IPS-20b (cell line): ENCODE measurements at regions not wholly inside any gene's neighbourhood (a gene's known extent, or its start where the extent isn't known, plus 50 kb on each side); places are given as distances from the start of the nearest gene placed in this dataset.

Experiments used
- H3K27ac ChIP-seq: one replicate; pipeline ENCODE4 v1.5.1; 2013; ENCODE audit warnings: low read length
- H3K27me3 ChIP-seq: 2 replicates; pipeline ENCODE4 v1.6.1; 2013; ENCODE audit warnings: mild to moderate bottlenecking, low read length, inconsistent platforms; ENCODE audit not compliant: insufficient read depth
- H3K36me3 ChIP-seq: 2 replicates; pipeline ENCODE4 v1.6.1; 2013; ENCODE audit warnings: low read depth, mild to moderate bottlenecking, inconsistent platforms, low read length, moderate library complexity; ENCODE audit not compliant: insufficient read depth
- H3K4me1 ChIP-seq: 2 replicates; pipeline ENCODE4 v1.6.1; 2013; ENCODE audit warnings: mild to moderate bottlenecking, control low read depth, inconsistent platforms, low read length, moderate library complexity; ENCODE audit not compliant: insufficient read depth
- H3K4me3 ChIP-seq: 2 replicates; pipeline ENCODE4 v1.5.1; 2013; ENCODE audit warnings: mild to moderate bottlenecking, low read length, inconsistent platforms
- H3K9ac ChIP-seq: 2 replicates; pipeline ENCODE4 v1.6.1; 2013; ENCODE audit warnings: low read depth, mild to moderate bottlenecking, inconsistent platforms, low read length, moderate library complexity
- H3K9me3 ChIP-seq: 2 replicates; pipeline ENCODE4 v1.6.1; 2013; ENCODE audit warnings: mild to moderate bottlenecking, low read depth, low read length, inconsistent platforms; ENCODE audit not compliant: insufficient read depth

DNA sequence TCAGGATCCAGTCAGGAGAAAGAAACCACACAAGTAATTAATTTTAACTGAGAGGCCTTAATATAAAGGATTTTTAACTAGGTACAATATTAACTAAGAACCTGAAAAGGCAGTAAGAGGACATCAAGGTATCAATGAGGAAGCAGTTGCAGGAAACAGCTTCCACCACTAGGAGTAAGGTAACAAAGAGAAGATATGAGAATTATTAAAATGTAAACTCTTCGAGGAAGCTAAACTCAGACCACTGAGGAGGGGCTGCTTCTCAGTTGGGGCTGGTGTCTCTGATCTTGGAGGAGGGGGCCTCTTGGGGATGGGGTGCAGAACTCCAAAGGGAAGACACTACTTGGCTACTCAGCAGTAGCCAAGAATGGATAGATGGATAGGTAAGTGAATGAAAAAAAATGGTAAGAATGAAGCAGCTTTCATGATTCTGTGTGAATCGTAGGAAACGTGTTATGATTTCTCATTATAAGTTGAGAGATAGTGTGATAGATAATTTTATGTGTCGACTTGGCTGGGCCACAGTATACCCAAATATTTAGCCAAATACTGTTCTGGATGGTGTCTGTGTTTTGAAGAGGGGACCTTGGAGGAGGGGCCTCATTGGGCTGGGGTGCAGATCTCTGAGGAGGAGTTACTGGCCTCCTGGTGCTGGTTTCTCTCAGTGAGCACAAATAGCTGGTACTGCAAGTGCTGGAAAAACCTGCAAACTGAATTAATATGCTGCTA is 547.7 kb upstream of the LRRTM1 start:
- Histone ChIP-seq H3K27me3 (no peaks in the 10 kb centered on the region), H3K4me1 (no peaks in the 10 kb centered on the region), H3K9me3 (no peaks in the 10 kb centered on the region), H3K9ac (no peak overlapping the region), H3K27ac (no peak overlapping the region), H3K4me3 (no peak overlapping the region), H3K36me3 (no peaks in the 10 kb centered on the region)

GRCh38 chr2:80830891-80831290 is 526.3 kb upstream of the LRRTM1 start:
- H3K27ac ChIP-seq = no peak overlapping the region
- no peaks in the 10 kb centered on the region for H3K4me1 ChIP-seq
- H3K27me3 ChIP-seq = no peaks in the 10 kb centered on the region
- no peak overlapping the region for H3K9ac ChIP-seq
- no peaks in the 10 kb centered on the region for H3K9me3 ChIP-seq
- H3K4me3 ChIP-seq = no peak overlapping the region
- H3K36me3 ChIP-seq = no peaks in the 10 kb centered on the region

GRCh38 chr2:80822999-80823398 is 518.4 kb upstream of the LRRTM1 start:
- no peak overlapping the region for H3K27ac ChIP-seq
- H3K4me3 ChIP-seq = no peak overlapping the region
- no peaks in the 10 kb centered on the region for H3K27me3 ChIP-seq
- no peak overlapping the region for H3K9ac ChIP-seq
- H3K4me1 ChIP-seq = no peaks in the 10 kb centered on the region
- no peaks in the 10 kb centered on the region for H3K36me3 ChIP-seq
- H3K9me3 ChIP-seq = no peaks in the 10 kb centered on the region

DNA sequence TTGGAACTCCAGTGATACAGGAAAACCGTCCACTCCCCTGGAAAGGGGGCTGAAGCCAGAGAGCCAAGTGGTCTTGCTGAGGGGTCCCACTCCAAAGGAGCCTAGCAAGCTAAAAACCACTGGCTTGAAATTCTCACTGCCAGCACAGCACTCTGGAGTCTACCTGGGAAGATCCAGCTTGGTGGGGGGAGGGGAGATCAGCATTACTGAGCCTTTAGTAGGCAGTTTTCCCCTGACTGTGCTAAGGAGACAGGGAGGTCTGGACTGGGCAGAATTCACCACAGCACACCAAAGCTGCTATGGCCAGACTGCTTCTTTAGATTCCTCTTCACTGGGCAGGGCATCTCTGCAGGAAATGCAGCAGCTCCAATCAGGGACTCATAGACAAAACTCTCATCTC is 510.7 kb upstream of the LRRTM1 start:
- no peaks in the 10 kb centered on the region for H3K4me1 ChIP-seq
- H3K27ac ChIP-seq = no peak overlapping the region
- H3K9ac ChIP-seq = no peak overlapping the region
- H3K36me3 ChIP-seq = no peaks in the 10 kb centered on the region
- no peaks in the 10 kb centered on the region for H3K27me3 ChIP-seq
- H3K4me3 ChIP-seq = no peak overlapping the region
- H3K9me3 ChIP-seq = no peaks in the 10 kb centered on the region

DNA sequence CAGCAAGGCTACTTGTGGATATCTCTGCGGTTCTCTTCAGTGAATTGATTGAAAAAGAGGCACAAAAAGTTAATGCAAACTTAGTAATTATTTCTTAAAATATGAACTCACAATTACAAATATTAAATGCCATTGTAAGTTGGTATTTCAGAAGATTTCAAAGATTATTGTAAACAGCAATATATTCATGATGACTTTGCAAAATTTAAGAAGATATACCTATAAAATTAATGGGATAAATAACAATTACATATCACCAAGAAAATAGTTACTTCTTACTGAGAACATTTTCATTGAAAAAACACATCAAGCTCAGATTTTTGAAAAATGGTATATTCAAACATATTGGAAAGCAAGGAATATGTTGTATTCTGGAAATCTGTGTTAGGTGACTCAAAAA is 482.0 kb upstream of the LRRTM1 start:
- H3K36me3 ChIP-seq = no peaks in the 10 kb centered on the region
- no peak overlapping the region for H3K27ac ChIP-seq
- no peak overlapping the region for H3K9ac ChIP-seq
- no peak overlapping the region for H3K4me3 ChIP-seq
- no peaks in the 10 kb centered on the region for H3K4me1 ChIP-seq
- no peaks in the 10 kb centered on the region for H3K9me3 ChIP-seq
- no peaks in the 10 kb centered on the region for H3K27me3 ChIP-seq

DNA sequence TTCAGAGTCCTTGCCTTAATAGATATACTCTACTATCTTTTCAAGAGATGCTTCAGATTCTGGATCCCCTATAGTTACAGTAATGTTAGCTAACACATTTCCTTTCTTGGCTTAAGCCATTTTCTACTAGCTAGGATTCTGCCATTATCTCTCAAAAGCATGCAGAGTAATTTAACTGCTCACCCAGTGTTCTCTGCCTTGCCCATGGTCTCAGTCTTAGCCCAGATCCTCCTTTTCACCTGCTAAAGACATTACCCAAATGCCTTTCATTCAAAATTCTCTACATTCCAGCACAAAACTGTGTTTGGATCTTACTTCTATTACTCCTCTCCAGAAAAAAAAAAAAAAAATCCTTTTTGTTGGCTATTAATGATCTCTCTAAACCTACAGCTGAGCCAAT is 474.2 kb upstream of the LRRTM1 start:
- no peak overlapping the region for H3K9ac ChIP-seq
- H3K4me1 ChIP-seq = no peaks in the 10 kb centered on the region
- H3K4me3 ChIP-seq = no peak overlapping the region
- no peaks in the 10 kb centered on the region for H3K27me3 ChIP-seq
- H3K36me3 ChIP-seq = no peaks in the 10 kb centered on the region
- no peaks in the 10 kb centered on the region for H3K9me3 ChIP-seq
- no peak overlapping the region for H3K27ac ChIP-seq

DNA sequence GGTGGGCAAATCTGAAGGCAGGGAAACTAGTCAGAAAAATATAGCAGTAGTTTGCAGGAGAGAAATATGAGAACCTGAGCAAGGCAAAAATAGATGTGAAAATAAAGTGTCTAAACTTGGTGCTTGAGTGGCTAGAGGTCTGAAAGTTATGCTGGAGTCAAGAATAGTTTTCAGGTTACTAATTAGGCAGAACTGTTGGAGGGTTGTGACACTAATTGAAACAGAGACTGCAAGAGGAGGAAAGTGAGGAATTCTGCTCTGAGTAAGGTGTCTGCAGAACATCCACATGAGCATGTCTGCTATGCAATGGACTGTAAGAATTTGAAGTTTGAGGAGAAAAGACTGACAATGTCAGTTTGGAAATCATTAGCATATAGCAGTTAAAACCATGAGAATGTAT is 444.0 kb upstream of the LRRTM1 start:
- Histone ChIP-seq H3K36me3 (no peaks in the 10 kb centered on the region), H3K4me3 (no peak overlapping the region), H3K9ac (no peak overlapping the region)

DNA sequence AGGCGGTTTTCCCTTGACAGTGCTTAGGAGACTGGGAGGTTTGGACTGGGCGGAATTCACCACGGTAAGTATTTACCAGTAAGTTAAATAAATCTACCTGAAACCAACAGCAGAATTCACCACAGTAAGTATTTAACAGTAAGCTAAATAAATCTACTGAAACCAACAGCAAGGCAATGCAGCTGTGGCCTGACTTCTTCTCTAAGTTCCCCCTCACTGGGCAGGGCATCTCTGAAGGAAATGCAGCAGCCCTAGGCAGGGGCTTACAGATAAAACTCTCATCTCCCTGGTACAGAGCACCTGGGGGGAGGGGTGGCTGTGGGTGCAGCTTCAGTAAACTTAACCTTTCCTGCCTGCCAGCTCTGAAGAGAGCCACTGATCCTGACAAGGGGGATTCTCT is 432.5 kb upstream of the LRRTM1 start:
- H3K4me3 ChIP-seq = no peak overlapping the region
- H3K36me3 ChIP-seq = no peaks in the 10 kb centered on the region
- H3K9me3 ChIP-seq = no peaks in the 10 kb centered on the region; the same call in 1 of the 2 replicates
- no peak overlapping the region for H3K27ac ChIP-seq
- H3K27me3 ChIP-seq = no peaks in the 10 kb centered on the region
- no peak overlapping the region for H3K9ac ChIP-seq
- no peaks in the 10 kb centered on the region for H3K4me1 ChIP-seq

More for the DNA sequence above, 444.0 kb upstream of the LRRTM1 start:
- no peaks in the 10 kb centered on the region for H3K4me1 ChIP-seq
- H3K27ac ChIP-seq = no peak overlapping the region
- no peaks in the 10 kb centered on the region for H3K27me3 ChIP-seq
- no peaks in the 10 kb centered on the region for H3K9me3 ChIP-seq

GRCh38 chr2:80725001-80725400 is 420.4 kb upstream of the LRRTM1 start:
- Histone ChIP-seq H3K36me3 (no peaks in the 10 kb centered on the region), H3K27me3 (no peaks in the 10 kb centered on the region), H3K4me1 (no peaks in the 10 kb centered on the region), H3K4me3 (no peak overlapping the region), H3K9me3 (no peaks in the 10 kb centered on the region), H3K27ac (no peak overlapping the region), H3K9ac (no peak overlapping the region)

- no peaks in the 10 kb centered on the region for H3K4me1 ChIP-seq
- no peak overlapping the region for H3K9ac ChIP-seq
- H3K4me3 ChIP-seq = no peak overlapping the region
- no peaks in the 10 kb centered on the region for H3K27me3 ChIP-seq
- no peaks in the 10 kb centered on the region for H3K9me3 ChIP-seq
- no peak overlapping the region for H3K27ac ChIP-seq
- H3K36me3 ChIP-seq = no peaks in the 10 kb centered on the region
These were observed 418.3 kb upstream of the LRRTM1 start for GRCh38 chr2:80722803-80723202.

DNA sequence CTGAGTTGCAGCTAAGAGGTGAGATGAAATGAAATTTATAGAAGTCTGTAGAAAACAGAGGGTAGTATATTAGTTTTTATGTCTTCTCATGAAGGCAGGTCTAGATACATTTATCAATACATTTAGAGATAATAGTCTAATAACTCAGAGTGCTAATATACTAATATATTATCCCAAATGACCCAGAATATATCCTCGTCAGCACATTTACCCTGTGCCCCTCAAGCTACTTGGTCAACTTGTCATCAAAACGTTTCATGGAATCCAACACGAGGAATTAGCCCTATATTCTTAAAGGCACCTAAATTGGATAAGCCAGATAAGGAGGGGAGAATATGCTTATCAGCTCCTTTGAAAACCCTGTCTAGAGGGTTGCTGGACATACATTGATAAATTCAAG is 415.1 kb upstream of the LRRTM1 start:
- Histone ChIP-seq H3K27ac (no peak overlapping the region), H3K4me3 (no peak overlapping the region), H3K36me3 (no peaks in the 10 kb centered on the region), H3K9me3 (no peaks in the 10 kb centered on the region), H3K27me3 (no peaks in the 10 kb centered on the region), H3K4me1 (no peaks in the 10 kb centered on the region), H3K9ac (no peak overlapping the region)

- Histone ChIP-seq H3K4me1 (no peaks in the 10 kb centered on the region), H3K4me3 (no peak overlapping the region), H3K27me3 (no peaks in the 10 kb centered on the region), H3K36me3 (no peaks in the 10 kb centered on the region), H3K9me3 (no peaks in the 10 kb centered on the region), H3K9ac (no peak overlapping the region), H3K27ac (no peak overlapping the region)
These were observed 410.9 kb upstream of the LRRTM1 start for GRCh38 chr2:80715433-80715832.
